Effector memory CD8-positive, alpha-beta T cell (primary cell): ENCODE measurements at regions not wholly inside any gene's neighbourhood (a gene's known extent, or its start where the extent isn't known, plus 50 kb on each side); places are given as distances from the start of the nearest gene placed in this dataset.
"Not testable (repeated sequence)": the region's sequence is repeated elsewhere in the genome, so short reads cannot be mapped to it uniquely, and the experiment has no call there.

Experiments
- ATAC-seq: fragments of 150-1000 bp; cut with Tn5 transposase; replicated peaks from 2 replicates; pipeline ENCODE4 v1.10.0; 2021; ENCODE audit warnings: mild to moderate bottlenecking, moderate library complexity
- DNase-seq, 3 experiments: peaks; one replicate each; pipeline ENCODE4 v3.0.0; 2021
- H3K27ac Mint-ChIP-seq, 2 donors: one replicate each; pipeline ENCODE4 v1.8.0; 2022; ENCODE audit warnings: mild to moderate bottlenecking in 2 of 2, mixed read lengths in 2 of 2, moderate library complexity in 2 of 2
- H3K27me3 Mint-ChIP-seq, 2 donors: one replicate each; pipeline ENCODE4 v1.8.0; 2022; ENCODE audit warnings: mixed read lengths in 2 of 2
- H3K36me3 Mint-ChIP-seq: one replicate; pipeline ENCODE4 v1.8.0; 2022; ENCODE audit warnings: mild to moderate bottlenecking, moderate library complexity, mixed read lengths; ENCODE audit not compliant: insufficient read depth
- H3K4me1 Mint-ChIP-seq, 2 donors: one replicate each; pipeline ENCODE4 v1.8.0; 2022; ENCODE audit warnings: low read depth in 2 of 2, mixed read lengths in 2 of 2
- H3K4me3 Mint-ChIP-seq, 2 donors: one replicate each; pipeline ENCODE4 v1.8.0; 2022; ENCODE audit warnings: mild to moderate bottlenecking in 2 of 2, mixed read lengths in 2 of 2, moderate library complexity in 2 of 2
- H3K9me3 Mint-ChIP-seq, 2 donors: one replicate each; pipeline ENCODE4 v1.8.0; 2022; ENCODE audit warnings: mixed read lengths in 2 of 2

GRCh38 chr9:78892769-78893168 lies 595.8 kb downstream of the PSAT1 start:
- Mint-ChIP-seq H3K36me3 (no peaks in the 10 kb centered on the region), H3K27me3 (no peaks in the 10 kb centered on the region), H3K9me3 (peaks cover 3 to 7% of the 10 kb centered on the region in 2 donors), H3K4me3 (no peak overlapping the region), H3K27ac (no peak overlapping the region), H3K4me1 (no peaks in the 10 kb centered on the region)
- DNase-seq: no peak
- ATAC-seq: no peak

- DNase-seq (no peak), ATAC-seq (no peak)
- Mint-ChIP-seq H3K4me1 (no peaks in the 10 kb centered on the region), H3K9me3 (peaks cover 3 to 7% of the 10 kb centered on the region in 2 donors), H3K36me3 (no peaks in the 10 kb centered on the region), H3K27me3 (no peaks in the 10 kb centered on the region), H3K4me3 (no peak overlapping the region), H3K27ac (no peak overlapping the region)
Observed at GRCh38 chr9:78893774-78894401, 597.0 kb downstream of the PSAT1 start.

GRCh38 chr9:78896479-78896878 lies 599.6 kb downstream of the PSAT1 start:
- Mint-ChIP-seq H3K36me3 (no peaks in the 10 kb centered on the region), H3K27me3 (no peaks in the 10 kb centered on the region), H3K4me1 (no peaks in the 10 kb centered on the region), H3K4me3 (no peak overlapping the region), H3K27ac (no peak overlapping the region), H3K9me3 (peaks cover 0 to 7% of the 10 kb centered on the region in 2 donors)
- no peak for ATAC-seq
- no peak for DNase-seq

GRCh38 chr9:78898234-78898633 lies 601.3 kb downstream of the PSAT1 start:
- Mint-ChIP-seq H3K36me3 (no peaks in the 10 kb centered on the region), H3K27ac (no peak overlapping the region), H3K9me3 (peaks cover 0 to 14% of the 10 kb centered on the region in 2 donors), H3K27me3 (no peaks in the 10 kb centered on the region), H3K4me3 (no peak overlapping the region), H3K4me1 (no peaks in the 10 kb centered on the region)
- ATAC-seq (no peak), DNase-seq (no peak)

- ATAC-seq (no peak), DNase-seq (no peak)
- no peak overlapping the region for H3K27ac Mint-ChIP-seq
- H3K36me3 Mint-ChIP-seq: no peaks in the 10 kb centered on the region
- H3K9me3 Mint-ChIP-seq: peaks cover 0 to 8% of the 10 kb centered on the region in 2 donors
- H3K4me1 Mint-ChIP-seq: no peaks in the 10 kb centered on the region
- no peaks in the 10 kb centered on the region for H3K27me3 Mint-ChIP-seq
- H3K4me3 Mint-ChIP-seq: no peak overlapping the region
Observed at GRCh38 chr9:78899006-78899405, 602.1 kb downstream of the PSAT1 start.

- H3K36me3 Mint-ChIP-seq: no peaks in the 10 kb centered on the region
- no peak overlapping the region for H3K27ac Mint-ChIP-seq
- peaks cover 0 to 7% of the 10 kb centered on the region in 2 donors for H3K9me3 Mint-ChIP-seq
- no peaks in the 10 kb centered on the region for H3K27me3 Mint-ChIP-seq
- no peaks in the 10 kb centered on the region for H3K4me1 Mint-ChIP-seq
- ATAC-seq (no peak), DNase-seq (no peak)
- no peak overlapping the region for H3K4me3 Mint-ChIP-seq
Observed at GRCh38 chr9:78900500-78900899, 603.6 kb downstream of the PSAT1 start.

GRCh38 chr9:78902051-78902450 lies 605.1 kb downstream of the PSAT1 start:
- Mint-ChIP-seq H3K4me3 (no peak overlapping the region), H3K9me3 (peaks cover 0 to 7% of the 10 kb centered on the region in 2 donors), H3K4me1 (no peaks in the 10 kb centered on the region), H3K36me3 (no peaks in the 10 kb centered on the region), H3K27ac (no peak overlapping the region), H3K27me3 (no peaks in the 10 kb centered on the region)
- ATAC-seq: no peak
- no peak for DNase-seq

- Mint-ChIP-seq H3K4me3 (no peak overlapping the region), H3K27me3 (no peaks in the 10 kb centered on the region), H3K36me3 (no peaks in the 10 kb centered on the region), H3K27ac (no peak overlapping the region), H3K9me3 (peaks cover 2 to 7% of the 10 kb centered on the region in 2 donors), H3K4me1 (no peaks in the 10 kb centered on the region)
- DNase-seq (no peak), ATAC-seq (no peak)
Observed at GRCh38 chr9:78903581-78903980, 606.7 kb downstream of the PSAT1 start.

- H3K9me3 Mint-ChIP-seq: peaks cover 3 to 7% of the 10 kb centered on the region in 2 donors
- H3K27ac Mint-ChIP-seq: no peak overlapping the region
- no peaks in the 10 kb centered on the region for H3K36me3 Mint-ChIP-seq
- H3K27me3 Mint-ChIP-seq: no peaks in the 10 kb centered on the region
- no peak for ATAC-seq
- H3K4me3 Mint-ChIP-seq: no peak overlapping the region
- no peaks in the 10 kb centered on the region for H3K4me1 Mint-ChIP-seq
- DNase-seq: no peak
Observed at GRCh38 chr9:78904686-78905085, 607.8 kb downstream of the PSAT1 start.

GRCh38 chr9:78905387-78905786 lies 608.5 kb downstream of the PSAT1 start:
- ATAC-seq (no peak), DNase-seq (no peak)
- Mint-ChIP-seq H3K4me1 (no peaks in the 10 kb centered on the region), H3K4me3 (no peak overlapping the region), H3K27ac (no peak overlapping the region), H3K9me3 (peaks cover 5 to 7% of the 10 kb centered on the region in 2 donors), H3K36me3 (no peaks in the 10 kb centered on the region), H3K27me3 (no peaks in the 10 kb centered on the region)

- Mint-ChIP-seq H3K27me3 (no peaks in the 10 kb centered on the region), H3K4me1 (no peaks in the 10 kb centered on the region), H3K36me3 (no peaks in the 10 kb centered on the region), H3K9me3 (peaks cover 7 to 14% of the 10 kb centered on the region in 2 donors), H3K27ac (no peak overlapping the region), H3K4me3 (no peak overlapping the region)
- ATAC-seq (no peak), DNase-seq (no peak)
Observed at GRCh38 chr9:78905986-78906755, 609.2 kb downstream of the PSAT1 start.

- no peaks in the 10 kb centered on the region for H3K4me1 Mint-ChIP-seq
- H3K27me3 Mint-ChIP-seq: no peaks in the 10 kb centered on the region
- peaks cover 7% of the 10 kb centered on the region in 2 donors for H3K9me3 Mint-ChIP-seq
- DNase-seq (no peak), ATAC-seq (no peak)
- H3K27ac Mint-ChIP-seq: no peak overlapping the region
- no peaks in the 10 kb centered on the region for H3K36me3 Mint-ChIP-seq
- H3K4me3 Mint-ChIP-seq: no peak overlapping the region
Observed at GRCh38 chr9:78909566-78909965, 612.6 kb downstream of the PSAT1 start.

GRCh38 chr9:78916884-78917283 lies 620.0 kb downstream of the PSAT1 start:
- H3K27me3 Mint-ChIP-seq, H3K4me1 Mint-ChIP-seq, H3K9me3 Mint-ChIP-seq, H3K27ac Mint-ChIP-seq, ATAC-seq, DNase-seq, H3K36me3 Mint-ChIP-seq, H3K4me3 Mint-ChIP-seq: not testable (repeated sequence)

GRCh38 chr9:78918976-78919375 lies 622.1 kb downstream of the PSAT1 start:
- Mint-ChIP-seq H3K4me3 (no peak overlapping the region), H3K36me3 (no peaks in the 10 kb centered on the region), H3K27ac (no peak overlapping the region), H3K9me3 (peaks cover 0 to 7% of the 10 kb centered on the region in 2 donors), H3K4me1 (no peaks in the 10 kb centered on the region), H3K27me3 (no peaks in the 10 kb centered on the region)
- ATAC-seq (no peak), DNase-seq (no peak)
